Ishikawa (cell line): ENCODE measurements at regions not wholly inside any gene's neighbourhood (a gene's known extent, or its start where the extent isn't known, plus 50 kb on each side); places are given as distances from the start of the nearest gene placed in this dataset.

Experiments
- CEBPB ChIP-seq: IDR thresholded peaks from 2 replicates; pipeline ENCODE4 v1.6.1; 2012
- CREB1 ChIP-seq: IDR thresholded peaks from 2 replicates; pipeline ENCODE4 v1.6.1; 2012; ENCODE audit warnings: low read depth
- EGR1 ChIP-seq: IDR thresholded peaks from 2 replicates; pipeline ENCODE4 v1.6.1; 2012
- EP300 ChIP-seq: IDR thresholded peaks from 2 replicates; pipeline ENCODE4 v1.6.1; 2012; ENCODE audit warnings: borderline replicate concordance
- FOXM1 ChIP-seq: IDR thresholded peaks from 2 replicates; pipeline ENCODE4 v1.6.1; 2012; ENCODE audit warnings: low read depth, borderline replicate concordance
- NFIC ChIP-seq: IDR thresholded peaks from 2 replicates; pipeline ENCODE4 v1.6.1; 2012
- RAD21 ChIP-seq: IDR thresholded peaks from 2 replicates; pipeline ENCODE4 v1.6.1; 2012; ENCODE audit warnings: low read depth
- TAF1 ChIP-seq: IDR thresholded peaks from 2 replicates; pipeline ENCODE4 v1.6.1; 2012; ENCODE audit warnings: low read depth, mild to moderate bottlenecking
- TCF12 ChIP-seq: IDR thresholded peaks from 2 replicates; pipeline ENCODE4 v1.6.1; 2012; ENCODE audit warnings: low read depth
- TEAD4 ChIP-seq: IDR thresholded peaks from 2 replicates; pipeline ENCODE4 v1.6.1; 2012
- YY1 ChIP-seq: IDR thresholded peaks from 2 replicates; pipeline ENCODE4 v1.6.1; 2012; ENCODE audit warnings: low read depth
- ZBTB7A ChIP-seq: IDR thresholded peaks from 2 replicates; pipeline ENCODE4 v1.6.1; 2012; ENCODE audit warnings: low read depth
- TF ChIP-seq, protein P1 (sequence below): IDR thresholded peaks from 2 replicates; pipeline ENCODE4 v1.6.1; 2012; ENCODE audit warnings: low read depth, mild to moderate bottlenecking
- TF ChIP-seq, protein P2 (sequence below): IDR thresholded peaks from 2 replicates; pipeline ENCODE4 v1.6.1; 2012
- TF ChIP-seq, protein P3 (sequence below): IDR thresholded peaks from 2 replicates; pipeline ENCODE4 v1.6.1; 2012

DNA sequence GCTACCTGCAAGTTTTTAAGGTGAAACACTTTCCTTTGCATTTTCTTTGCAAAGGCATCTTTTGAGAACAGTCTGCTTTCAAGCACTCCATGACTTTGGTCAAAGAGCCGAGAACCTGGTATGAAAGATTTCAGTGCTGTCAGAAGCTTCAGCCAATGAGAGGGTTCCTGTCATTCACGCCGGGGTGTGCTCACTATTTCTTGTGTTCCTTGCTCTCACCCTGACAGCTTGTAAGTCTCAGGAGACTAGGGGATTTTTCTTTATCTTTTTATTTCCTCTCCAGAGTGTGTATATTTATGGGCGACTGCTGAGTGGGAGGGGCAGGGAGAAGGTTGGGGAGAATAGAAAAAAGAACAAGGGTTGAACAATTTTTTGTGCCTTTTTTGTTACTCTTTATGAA is 334.0 kb downstream of the PSAT1 start:
- TF ChIP-seq RAD21 (no peak), ZBTB7A (no peak), CREB1 (no peak), EP300 (no peak), EGR1 (no peak), NFIC (no peak), TEAD4 (no peak), CEBPB (no peak), TAF1 (no peak), FOXM1 (no peak), YY1 (no peak), TCF12 (no peak)
- TF ChIP-seq, protein P1, sequence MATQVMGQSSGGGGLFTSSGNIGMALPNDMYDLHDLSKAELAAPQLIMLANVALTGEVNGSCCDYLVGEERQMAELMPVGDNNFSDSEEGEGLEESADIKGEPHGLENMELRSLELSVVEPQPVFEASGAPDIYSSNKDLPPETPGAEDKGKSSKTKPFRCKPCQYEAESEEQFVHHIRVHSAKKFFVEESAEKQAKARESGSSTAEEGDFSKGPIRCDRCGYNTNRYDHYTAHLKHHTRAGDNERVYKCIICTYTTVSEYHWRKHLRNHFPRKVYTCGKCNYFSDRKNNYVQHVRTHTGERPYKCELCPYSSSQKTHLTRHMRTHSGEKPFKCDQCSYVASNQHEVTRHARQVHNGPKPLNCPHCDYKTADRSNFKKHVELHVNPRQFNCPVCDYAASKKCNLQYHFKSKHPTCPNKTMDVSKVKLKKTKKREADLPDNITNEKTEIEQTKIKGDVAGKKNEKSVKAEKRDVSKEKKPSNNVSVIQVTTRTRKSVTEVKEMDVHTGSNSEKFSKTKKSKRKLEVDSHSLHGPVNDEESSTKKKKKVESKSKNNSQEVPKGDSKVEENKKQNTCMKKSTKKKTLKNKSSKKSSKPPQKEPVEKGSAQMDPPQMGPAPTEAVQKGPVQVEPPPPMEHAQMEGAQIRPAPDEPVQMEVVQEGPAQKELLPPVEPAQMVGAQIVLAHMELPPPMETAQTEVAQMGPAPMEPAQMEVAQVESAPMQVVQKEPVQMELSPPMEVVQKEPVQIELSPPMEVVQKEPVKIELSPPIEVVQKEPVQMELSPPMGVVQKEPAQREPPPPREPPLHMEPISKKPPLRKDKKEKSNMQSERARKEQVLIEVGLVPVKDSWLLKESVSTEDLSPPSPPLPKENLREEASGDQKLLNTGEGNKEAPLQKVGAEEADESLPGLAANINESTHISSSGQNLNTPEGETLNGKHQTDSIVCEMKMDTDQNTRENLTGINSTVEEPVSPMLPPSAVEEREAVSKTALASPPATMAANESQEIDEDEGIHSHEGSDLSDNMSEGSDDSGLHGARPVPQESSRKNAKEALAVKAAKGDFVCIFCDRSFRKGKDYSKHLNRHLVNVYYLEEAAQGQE: no peak
- TF ChIP-seq, protein P2, sequence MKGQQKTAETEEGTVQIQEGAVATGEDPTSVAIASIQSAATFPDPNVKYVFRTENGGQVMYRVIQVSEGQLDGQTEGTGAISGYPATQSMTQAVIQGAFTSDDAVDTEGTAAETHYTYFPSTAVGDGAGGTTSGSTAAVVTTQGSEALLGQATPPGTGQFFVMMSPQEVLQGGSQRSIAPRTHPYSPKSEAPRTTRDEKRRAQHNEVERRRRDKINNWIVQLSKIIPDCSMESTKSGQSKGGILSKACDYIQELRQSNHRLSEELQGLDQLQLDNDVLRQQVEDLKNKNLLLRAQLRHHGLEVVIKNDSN: no peak
- TF ChIP-seq, protein P3, sequence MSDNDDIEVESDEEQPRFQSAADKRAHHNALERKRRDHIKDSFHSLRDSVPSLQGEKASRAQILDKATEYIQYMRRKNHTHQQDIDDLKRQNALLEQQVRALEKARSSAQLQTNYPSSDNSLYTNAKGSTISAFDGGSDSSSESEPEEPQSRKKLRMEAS: no peak

DNA sequence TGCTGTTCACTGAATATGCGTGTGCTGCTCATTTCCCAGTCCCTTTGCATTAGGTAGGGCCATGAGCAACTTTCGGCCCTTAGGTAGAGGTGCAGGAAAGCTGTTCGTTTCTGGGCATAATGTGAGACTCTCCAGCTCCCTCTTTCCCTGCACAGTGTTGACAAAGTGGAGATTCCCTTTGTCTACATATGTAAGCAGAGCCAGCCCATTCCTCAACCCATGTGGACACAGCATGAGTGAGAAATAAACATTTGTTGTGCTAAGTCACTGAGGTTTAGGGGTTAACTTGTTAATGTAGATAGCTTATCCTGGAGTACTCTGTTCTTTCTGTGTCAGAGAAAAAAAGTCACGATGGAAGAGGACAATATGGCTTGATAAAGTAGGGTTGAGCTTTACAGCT is 343.8 kb downstream of the PSAT1 start:
- TF ChIP-seq CREB1 (no peak), CEBPB (no peak), YY1 (no peak), FOXM1 (no peak), NFIC (no peak), TCF12 (no peak), TEAD4 (no peak), EGR1 (no peak), TAF1 (no peak), EP300 (no peak), ZBTB7A (no peak), RAD21 (no peak)
- TF ChIP-seq, protein P2: no peak
- TF ChIP-seq, protein P1: no peak
- TF ChIP-seq, protein P3: no peak

DNA sequence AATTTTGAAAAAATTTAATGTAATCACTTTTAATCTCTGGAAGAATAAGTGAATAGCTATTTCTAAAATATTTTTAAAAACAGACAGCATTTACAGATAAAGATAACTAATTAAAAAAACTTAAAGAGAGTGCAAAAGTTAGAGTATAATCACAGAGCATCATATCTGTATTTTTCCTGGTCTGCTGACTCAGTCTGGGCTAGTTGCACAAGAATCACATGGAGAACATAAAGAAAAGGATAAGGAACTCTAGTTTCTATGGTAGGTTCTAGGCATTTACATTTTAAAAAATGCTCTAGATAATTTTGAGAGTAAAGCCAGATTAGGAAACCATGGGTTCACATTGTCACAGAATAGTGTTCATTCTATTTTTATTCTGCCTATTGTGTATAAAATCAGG is 347.4 kb downstream of the PSAT1 start:
- TF ChIP-seq, protein P3: no peak
- TF ChIP-seq FOXM1 (no peak), ZBTB7A (no peak), YY1 (no peak), TEAD4 (no peak), EP300 (no peak), NFIC (no peak), TAF1 (no peak)

DNA sequence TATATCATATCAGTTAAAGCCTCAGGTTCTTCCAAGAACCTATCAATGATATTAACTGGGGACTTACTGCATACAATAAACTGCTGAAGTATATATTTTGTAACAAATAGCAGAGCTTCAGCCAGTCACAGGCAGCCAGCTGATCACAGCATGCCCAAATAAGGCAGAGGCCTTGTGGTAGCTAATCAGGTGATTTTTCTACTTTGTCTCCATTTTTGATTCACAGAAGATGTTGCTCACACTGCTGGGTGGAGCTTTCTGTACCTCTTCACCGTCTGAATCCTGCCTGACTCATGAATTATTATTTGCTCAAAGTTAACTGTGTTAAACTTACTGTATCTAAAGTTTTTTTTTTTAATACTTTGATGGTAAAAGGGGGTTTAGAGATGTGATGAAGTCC is 357.4 kb downstream of the PSAT1 start:
- TF ChIP-seq TCF12 (no peak), FOXM1 (no peak), TAF1 (no peak), TEAD4 (no peak), NFIC (no peak), ZBTB7A (no peak), YY1 (no peak), EGR1 (no peak)
- TF ChIP-seq, protein P3: no peak
- TF ChIP-seq, protein P1: no peak

DNA sequence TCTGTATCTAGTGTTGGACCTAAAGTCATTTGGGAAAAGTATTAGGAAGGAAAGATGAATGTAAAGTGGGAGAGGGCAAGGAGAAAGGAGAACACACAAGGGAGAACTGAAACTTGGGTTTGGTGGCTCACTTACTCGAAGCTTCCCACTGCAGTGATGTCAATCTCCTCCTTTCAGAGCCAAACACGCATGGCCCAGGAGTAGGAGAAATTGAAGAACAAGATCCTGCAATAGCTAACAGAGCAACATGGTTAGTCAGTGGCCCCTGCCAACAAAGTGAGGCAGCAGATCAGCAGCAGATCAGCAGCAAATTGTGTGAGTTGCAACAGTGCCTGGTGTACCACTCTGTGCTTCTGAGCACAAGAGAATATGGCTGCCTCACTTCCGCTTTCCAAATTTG is 366.4 kb downstream of the PSAT1 start:
- TF ChIP-seq CEBPB (no peak), ZBTB7A (no peak), EP300 (no peak), TEAD4 (no peak), TCF12 (no peak), EGR1 (no peak), CREB1 (no peak)
- TF ChIP-seq, protein P2: no peak
- TF ChIP-seq, protein P1: no peak
- TF ChIP-seq, protein P3: no peak
